BE2C (cell line): ENCODE measurements at regions not wholly inside any gene's neighbourhood (a gene's known extent, or its start where the extent isn't known, plus 50 kb on each side); places are given as distances from the start of the nearest gene placed in this dataset.
A peak's percentile ranks its signal among the peaks of the same experiment; 100 is the strongest.

Experiments
- DNase-seq: peaks from one replicate; pipeline ENCODE4 v3.0.0-alpha.2; 2020
- H3K27me3 ChIP-seq: fragments of 250-450 bp; sonication (Bioruptor Pico); 2 replicates; pipeline ENCODE4 v1.5.1; 2020; ENCODE audit warnings: mild to moderate bottlenecking
- H3K36me3 ChIP-seq: fragments of 250-450 bp; sonication (Bioruptor Pico); 2 replicates; pipeline ENCODE4 v1.5.1; 2020; ENCODE audit warnings: mild to moderate bottlenecking
- H3K4me1 ChIP-seq: fragments of 250-450 bp; sonication (Bioruptor Pico); 2 replicates; pipeline ENCODE4 v1.5.1; 2020
- H3K4me3 ChIP-seq: 2 replicates; pipeline ENCODE4 v1.5.1; 2011; ENCODE audit warnings: low read depth, low read length
- H3K9me3 ChIP-seq: fragments of 250-450 bp; sonication (Bioruptor Pico); 2 replicates; pipeline ENCODE4 v1.5.1; 2020
- TF ChIP-seq, protein P1 (sequence below): IDR thresholded peaks from 2 replicates; pipeline ENCODE4 v1.5.1; 2012; ENCODE audit warnings: mild to moderate bottlenecking, low read depth, low read length

DNA sequence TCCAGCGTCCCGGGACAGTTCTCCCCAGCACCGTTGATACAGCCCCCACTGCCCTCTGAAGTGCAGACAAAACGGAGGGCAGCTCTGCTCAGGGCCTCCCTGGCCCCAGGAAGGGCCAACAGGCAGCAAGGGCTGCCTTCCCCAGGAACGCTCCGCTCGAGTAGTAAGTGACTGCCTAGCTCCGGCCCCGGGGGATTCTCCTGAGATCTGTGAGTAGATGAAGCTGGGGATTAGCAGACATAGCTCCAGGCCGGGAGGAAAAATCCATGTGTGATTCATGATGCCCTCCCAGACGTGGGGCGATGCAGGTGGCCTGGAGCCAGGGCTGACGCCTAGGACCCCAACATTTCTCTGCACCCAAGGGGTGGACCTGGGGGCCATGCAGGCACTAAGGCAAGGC, 85.3 kb downstream of the ENGASE start:
- Histone ChIP-seq H3K36me3 (no peaks in the 10 kb centered on the region), H3K27me3 (peaks cover 66% of the 10 kb centered on the region), H3K4me3 (no peak overlapping the region), H3K9me3 (no peaks in the 10 kb centered on the region), H3K4me1 (peaks cover 7% of the 10 kb centered on the region; the same call in 1 of the 2 replicates)
- DNase-seq, result peak; percentile 45
- TF ChIP-seq, protein P1, sequence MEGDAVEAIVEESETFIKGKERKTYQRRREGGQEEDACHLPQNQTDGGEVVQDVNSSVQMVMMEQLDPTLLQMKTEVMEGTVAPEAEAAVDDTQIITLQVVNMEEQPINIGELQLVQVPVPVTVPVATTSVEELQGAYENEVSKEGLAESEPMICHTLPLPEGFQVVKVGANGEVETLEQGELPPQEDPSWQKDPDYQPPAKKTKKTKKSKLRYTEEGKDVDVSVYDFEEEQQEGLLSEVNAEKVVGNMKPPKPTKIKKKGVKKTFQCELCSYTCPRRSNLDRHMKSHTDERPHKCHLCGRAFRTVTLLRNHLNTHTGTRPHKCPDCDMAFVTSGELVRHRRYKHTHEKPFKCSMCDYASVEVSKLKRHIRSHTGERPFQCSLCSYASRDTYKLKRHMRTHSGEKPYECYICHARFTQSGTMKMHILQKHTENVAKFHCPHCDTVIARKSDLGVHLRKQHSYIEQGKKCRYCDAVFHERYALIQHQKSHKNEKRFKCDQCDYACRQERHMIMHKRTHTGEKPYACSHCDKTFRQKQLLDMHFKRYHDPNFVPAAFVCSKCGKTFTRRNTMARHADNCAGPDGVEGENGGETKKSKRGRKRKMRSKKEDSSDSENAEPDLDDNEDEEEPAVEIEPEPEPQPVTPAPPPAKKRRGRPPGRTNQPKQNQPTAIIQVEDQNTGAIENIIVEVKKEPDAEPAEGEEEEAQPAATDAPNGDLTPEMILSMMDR, result no peak

DNA sequence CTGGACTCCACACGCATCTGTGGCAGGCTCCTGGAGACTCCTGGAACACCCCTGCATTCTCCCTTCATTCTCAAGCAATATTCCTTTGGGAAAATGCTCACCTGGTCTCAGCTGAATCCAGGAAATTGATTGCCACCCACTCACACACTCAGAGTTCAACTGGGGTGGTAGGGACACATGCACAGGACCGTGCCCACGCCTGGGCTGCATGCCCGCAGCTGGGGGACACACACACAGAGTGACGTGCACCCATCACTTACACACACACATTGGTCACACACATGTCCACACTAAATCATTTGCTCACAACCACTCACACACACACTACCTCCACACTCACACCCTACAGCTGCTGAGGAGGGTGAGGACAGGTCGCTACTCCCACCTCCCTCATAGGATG, 84.8 kb downstream of the ENGASE start:
- Histone ChIP-seq H3K4me3 (no peak overlapping the region), H3K9me3 (no peaks in the 10 kb centered on the region), H3K4me1 (peaks cover 7% of the 10 kb centered on the region; the same call in 1 of the 2 replicates), H3K36me3 (no peaks in the 10 kb centered on the region), H3K27me3 (peaks cover 65% of the 10 kb centered on the region)
- no peak for DNase-seq
- TF ChIP-seq, protein P1, result no peak

DNA sequence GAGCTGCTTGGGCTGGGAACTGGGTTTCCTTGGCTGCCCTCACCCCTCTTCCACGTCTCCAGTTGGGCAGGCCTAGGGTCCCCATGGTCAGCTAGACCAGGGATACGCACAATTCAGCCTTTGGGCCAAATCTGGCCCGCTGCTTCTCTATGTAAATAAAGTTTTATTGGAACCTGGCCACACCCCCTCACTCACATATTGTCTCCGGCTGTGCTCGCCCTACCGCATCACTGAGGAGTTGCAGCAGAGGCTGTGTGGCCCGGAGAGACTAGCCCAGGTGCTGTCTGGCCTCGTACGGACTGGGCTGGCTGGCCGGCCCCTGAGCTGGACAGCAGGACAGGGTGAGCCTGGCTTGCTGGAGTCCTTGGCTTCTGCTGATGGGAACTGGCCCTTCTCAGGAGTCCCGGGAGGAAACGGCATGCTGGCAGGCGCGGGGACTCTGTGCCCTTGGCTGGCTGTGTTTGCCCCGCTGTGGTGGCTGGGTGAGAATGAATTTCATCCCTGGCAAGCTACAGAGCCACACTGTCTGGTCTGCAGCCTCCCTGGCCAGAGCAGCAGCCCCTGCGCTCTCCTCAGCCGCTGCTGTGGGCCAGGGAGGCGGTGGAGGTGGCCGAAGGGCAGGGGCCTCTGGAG, 82.0 kb downstream of the ENGASE start:
- TF ChIP-seq, protein P1, result no peak
- Histone ChIP-seq H3K4me1 (no peaks in the 10 kb centered on the region; the same call in 1 of the 2 replicates), H3K27me3 (peaks cover 82% of the 10 kb centered on the region), H3K36me3 (no peaks in the 10 kb centered on the region), H3K4me3 (no peak overlapping the region), H3K9me3 (no peaks in the 10 kb centered on the region)
- no peak for DNase-seq

DNA sequence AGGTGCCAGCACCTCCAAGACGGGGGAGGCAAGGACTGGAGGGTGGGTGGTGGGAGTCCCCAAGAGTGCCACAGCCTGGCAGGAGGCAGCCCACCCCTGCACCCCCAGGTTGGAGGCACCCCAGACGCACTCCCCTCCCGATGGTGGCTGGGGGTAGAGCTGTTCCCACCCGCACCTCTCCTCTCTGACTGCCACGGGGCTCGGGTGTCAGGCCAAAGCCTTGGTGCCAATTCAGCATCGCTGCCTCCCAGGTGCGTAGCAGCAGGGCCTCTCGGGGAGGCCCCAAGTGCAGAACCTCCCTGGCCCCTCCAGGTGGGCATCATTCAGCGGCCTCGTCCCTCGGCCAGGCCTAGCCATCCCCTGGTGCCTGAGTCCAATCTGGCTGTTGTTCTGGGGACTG, 81.1 kb downstream of the ENGASE start:
- Histone ChIP-seq H3K27me3 (peaks cover 82% of the 10 kb centered on the region), H3K36me3 (no peaks in the 10 kb centered on the region), H3K4me1 (no peaks in the 10 kb centered on the region), H3K9me3 (no peaks in the 10 kb centered on the region), H3K4me3 (no peak overlapping the region)
- TF ChIP-seq, protein P1, result no peak
- no peak for DNase-seq

DNA sequence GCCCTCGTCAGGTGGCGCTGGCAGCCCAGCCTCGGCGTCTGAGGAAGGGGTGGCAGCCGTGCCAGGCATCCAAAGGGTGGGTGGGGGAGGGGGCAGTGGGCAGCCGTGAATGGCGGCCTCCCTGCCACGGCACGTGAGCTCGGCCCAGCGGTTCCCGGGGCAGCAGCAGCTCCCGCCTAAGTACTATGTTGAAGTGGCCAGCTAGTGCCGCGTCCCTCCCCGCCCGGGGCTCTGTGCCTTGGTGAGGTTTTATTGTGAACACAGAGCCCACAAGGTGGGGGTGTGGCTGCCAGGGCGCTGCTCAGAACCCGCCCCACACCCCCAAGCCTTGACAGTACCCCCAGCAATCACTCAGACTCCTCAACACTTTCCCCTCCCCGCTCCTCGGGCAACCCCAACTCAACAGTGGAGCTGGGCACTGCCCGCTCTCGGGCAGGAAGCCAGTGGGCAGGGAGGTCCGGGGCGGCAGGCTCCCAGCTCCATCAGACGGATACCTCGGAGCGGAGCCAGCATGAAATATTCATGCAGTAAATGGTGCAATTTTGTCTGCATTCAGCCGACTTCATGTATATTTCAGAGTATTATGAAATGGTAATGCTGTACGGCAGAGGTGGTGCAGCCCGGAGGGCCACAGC, 80.4 kb downstream of the ENGASE start:
- TF ChIP-seq, protein P1, result no peak
- H3K4me1 ChIP-seq, result no peaks in the 10 kb centered on the region
- no peak overlapping the region for H3K4me3 ChIP-seq
- no peak for DNase-seq
- H3K36me3 ChIP-seq, result no peaks in the 10 kb centered on the region
- peaks cover 82% of the 10 kb centered on the region for H3K27me3 ChIP-seq
- no peaks in the 10 kb centered on the region for H3K9me3 ChIP-seq

DNA sequence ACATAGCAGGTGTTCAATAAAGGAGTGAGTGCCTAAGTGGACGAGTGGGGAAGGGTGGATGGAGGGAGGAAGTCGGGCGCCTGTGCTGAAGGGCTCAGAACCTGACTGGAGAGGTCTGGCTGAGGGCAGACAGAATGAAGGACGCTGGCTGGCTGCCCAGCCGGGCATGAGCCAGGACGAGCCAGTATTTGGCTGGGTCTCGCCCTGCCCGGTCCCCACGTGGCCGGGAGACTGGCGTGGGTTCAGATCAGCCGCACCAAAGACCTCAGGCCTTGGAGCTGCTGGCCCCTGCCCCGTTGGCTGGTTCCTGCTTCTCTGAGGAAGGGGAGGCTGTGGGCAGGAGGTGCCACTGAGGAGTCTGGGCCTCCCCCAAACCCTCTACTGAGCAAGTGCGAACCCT, 79.8 kb downstream of the ENGASE start:
- Histone ChIP-seq H3K4me3 (no peak overlapping the region), H3K4me1 (no peaks in the 10 kb centered on the region), H3K36me3 (no peaks in the 10 kb centered on the region), H3K9me3 (no peaks in the 10 kb centered on the region), H3K27me3 (peaks cover 75% of the 10 kb centered on the region)
- DNase-seq, result no peak
- TF ChIP-seq, protein P1, result no peak
